ENCODE measurements at regions not wholly inside any gene's neighbourhood (a gene's known extent, or its start where the extent isn't known, plus 50 kb on each side); places are given as distances from the start of the nearest gene placed in this dataset.
"Not testable (repeated sequence)": the region's sequence is repeated elsewhere in the genome, so short reads cannot be mapped to it uniquely, and the experiment has no call there.

GRCh38 chr21:24509131-24509530 is 1098.2 kb downstream of the MRPL39 start:
- Histone ChIP-seq H3K79me2 (ENCODE audit: control insufficient read depth, insufficient read depth, low read length, unreplicated experiment) (no peaks in the 10 kb centered on the region), H3K4me1 (ENCODE audit: control insufficient read depth, insufficient read depth, low read length, unreplicated experiment) (no peaks in the 10 kb centered on the region), H3K27me3 (ENCODE audit: insufficient read depth, low read length) (no peaks in the 10 kb centered on the region), H3K36me3 (ENCODE audit: insufficient read depth, low read length) (no peaks in the 10 kb centered on the region), H3K4me3 (ENCODE audit: low read depth, low read length) (no peak overlapping the region), H3K27ac (ENCODE audit: low read depth, low read length) (no peak overlapping the region), H2AFZ (ENCODE audit: low read length, unreplicated experiment) (no peak overlapping the region)

DNA sequence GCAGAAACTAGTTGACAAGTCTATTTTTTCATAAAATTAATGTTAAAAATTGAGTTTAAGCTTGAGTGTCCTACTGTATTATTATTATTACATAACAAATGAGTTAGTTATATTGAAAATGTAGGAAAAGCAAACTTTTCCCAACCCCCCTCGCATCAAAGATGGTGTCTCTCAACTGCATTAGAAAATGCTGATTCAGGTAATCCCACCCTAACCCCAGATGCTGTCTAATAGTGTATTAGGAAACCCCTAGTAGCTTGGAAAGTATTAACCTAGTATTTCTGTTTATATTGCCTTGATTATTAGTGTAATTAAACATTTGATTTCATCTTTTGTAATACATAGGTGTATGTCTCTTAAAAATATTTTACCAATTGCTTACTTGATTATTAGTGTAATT is 1120.3 kb downstream of the MRPL39 start:
- Histone ChIP-seq H3K4me3 (ENCODE audit: low read depth, low read length) (no peak overlapping the region), H3K27me3 (ENCODE audit: insufficient read depth, low read length) (no peaks in the 10 kb centered on the region), H2AFZ (ENCODE audit: low read length, unreplicated experiment) (no peak overlapping the region), H3K4me1 (ENCODE audit: control insufficient read depth, insufficient read depth, low read length, unreplicated experiment) (no peaks in the 10 kb centered on the region), H3K36me3 (ENCODE audit: insufficient read depth, low read length) (no peaks in the 10 kb centered on the region), H3K27ac (ENCODE audit: low read depth, low read length) (no peak overlapping the region), H3K79me2 (ENCODE audit: control insufficient read depth, insufficient read depth, low read length, unreplicated experiment) (no peaks in the 10 kb centered on the region)

GRCh38 chr21:24483361-24483760 is 1123.9 kb downstream of the MRPL39 start:
- H3K27me3 ChIP-seq (ENCODE audit: insufficient read depth, low read length); H3K36me3 ChIP-seq (ENCODE audit: insufficient read depth, low read length); H3K27ac ChIP-seq (ENCODE audit: low read depth, low read length); H3K4me3 ChIP-seq (ENCODE audit: low read depth, low read length); H3K4me1 ChIP-seq (ENCODE audit: control insufficient read depth, insufficient read depth, low read length, unreplicated experiment); H2AFZ ChIP-seq (ENCODE audit: low read length, unreplicated experiment); H3K79me2 ChIP-seq (ENCODE audit: control insufficient read depth, insufficient read depth, low read length, unreplicated experiment): not testable (repeated sequence)

GRCh38 chr21:24470852-24471251 is 1136.4 kb downstream of the MRPL39 start:
- H3K36me3 ChIP-seq (ENCODE audit: insufficient read depth, low read length), result no peaks in the 10 kb centered on the region
- H3K79me2 ChIP-seq (ENCODE audit: control insufficient read depth, insufficient read depth, low read length, unreplicated experiment), result no peaks in the 10 kb centered on the region
- no peak overlapping the region for H3K4me3 ChIP-seq (ENCODE audit: low read depth, low read length)
- no peaks in the 10 kb centered on the region for H3K4me1 ChIP-seq (ENCODE audit: control insufficient read depth, insufficient read depth, low read length, unreplicated experiment)
- H3K27me3 ChIP-seq (ENCODE audit: insufficient read depth, low read length), result no peaks in the 10 kb centered on the region
- no peak overlapping the region for H2AFZ ChIP-seq (ENCODE audit: low read length, unreplicated experiment)
- H3K27ac ChIP-seq (ENCODE audit: low read depth, low read length), result no peak overlapping the region

DNA sequence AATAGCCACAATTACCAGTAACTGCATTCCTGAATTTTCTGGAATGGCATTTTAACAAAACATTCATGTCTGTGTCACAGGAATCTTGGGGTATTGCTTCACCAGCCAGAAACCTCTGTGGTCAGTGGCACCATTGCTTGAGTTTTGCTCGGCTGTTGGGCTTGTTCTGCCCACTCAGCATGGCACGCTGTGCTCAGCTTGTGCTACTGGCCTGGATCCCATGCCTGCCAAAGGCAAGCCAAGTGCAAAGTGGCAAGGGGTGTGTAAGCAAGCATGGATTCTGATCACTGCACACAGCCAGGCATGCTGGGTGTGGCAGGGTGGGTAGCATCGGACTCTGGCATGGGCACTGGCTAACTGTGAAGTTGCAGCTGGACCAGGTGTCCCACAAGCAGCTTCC is 1150.9 kb downstream of the MRPL39 start:
- H3K79me2 ChIP-seq (ENCODE audit: control insufficient read depth, insufficient read depth, low read length, unreplicated experiment), result no peaks in the 10 kb centered on the region
- H3K27me3 ChIP-seq (ENCODE audit: insufficient read depth, low read length), result no peaks in the 10 kb centered on the region
- no peak overlapping the region for H3K27ac ChIP-seq (ENCODE audit: low read depth, low read length)
- H3K36me3 ChIP-seq (ENCODE audit: insufficient read depth, low read length), result no peaks in the 10 kb centered on the region
- no peak overlapping the region for H2AFZ ChIP-seq (ENCODE audit: low read length, unreplicated experiment)
- no peaks in the 10 kb centered on the region for H3K4me1 ChIP-seq (ENCODE audit: control insufficient read depth, insufficient read depth, low read length, unreplicated experiment)
- no peak overlapping the region for H3K4me3 ChIP-seq (ENCODE audit: low read depth, low read length)

DNA sequence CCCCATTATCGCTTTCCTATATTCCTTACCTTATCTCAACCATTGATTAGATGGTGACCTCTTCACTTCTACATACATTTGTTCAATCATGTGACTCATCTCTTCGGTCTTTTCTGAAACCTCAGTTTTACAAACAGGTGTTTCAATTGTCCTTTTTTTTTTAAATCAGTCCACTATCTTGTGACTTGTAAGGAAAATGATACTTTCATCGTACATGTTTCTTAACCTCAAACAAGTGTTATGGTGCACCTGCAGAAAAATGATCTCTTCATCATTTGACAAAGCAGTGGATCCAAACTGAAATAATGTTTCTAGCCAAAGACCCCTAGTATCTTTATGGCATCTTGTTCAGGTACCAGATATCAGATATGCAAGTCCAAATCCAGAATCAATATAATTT is 1157.2 kb downstream of the MRPL39 start:
- no peaks in the 10 kb centered on the region for H3K27me3 ChIP-seq (ENCODE audit: insufficient read depth, low read length)
- H3K4me1 ChIP-seq (ENCODE audit: control insufficient read depth, insufficient read depth, low read length, unreplicated experiment), result no peaks in the 10 kb centered on the region
- no peak overlapping the region for H3K27ac ChIP-seq (ENCODE audit: low read depth, low read length)

DNA sequence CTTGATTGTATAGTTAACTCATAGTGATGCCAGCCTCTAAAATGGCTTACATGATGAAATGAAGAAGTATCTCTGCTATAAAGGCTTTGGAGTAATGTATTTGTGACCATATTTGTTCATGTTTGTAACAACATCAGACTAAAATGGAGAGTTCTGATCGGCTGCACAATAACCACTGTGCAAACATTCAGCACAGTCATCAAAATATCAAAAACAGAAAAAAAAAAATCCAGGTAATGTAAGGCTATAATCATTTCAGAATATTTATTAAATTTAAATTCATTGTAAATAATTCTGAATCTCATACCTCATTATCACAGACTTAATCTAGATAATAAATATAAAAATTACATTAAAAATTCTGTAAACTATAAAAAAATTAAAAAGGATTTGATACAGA is 1161.8 kb downstream of the MRPL39 start:
- H3K27ac ChIP-seq (ENCODE audit: low read depth, low read length), result no peak overlapping the region
- H3K36me3 ChIP-seq (ENCODE audit: insufficient read depth, low read length), result no peaks in the 10 kb centered on the region; the same call in 1 of the 2 replicates
- H2AFZ ChIP-seq (ENCODE audit: low read length, unreplicated experiment), result no peak overlapping the region
- H3K79me2 ChIP-seq (ENCODE audit: control insufficient read depth, insufficient read depth, low read length, unreplicated experiment), result no peaks in the 10 kb centered on the region
- H3K27me3 ChIP-seq (ENCODE audit: insufficient read depth, low read length), result no peaks in the 10 kb centered on the region
- no peak overlapping the region for H3K4me3 ChIP-seq (ENCODE audit: low read depth, low read length)
- no peaks in the 10 kb centered on the region for H3K4me1 ChIP-seq (ENCODE audit: control insufficient read depth, insufficient read depth, low read length, unreplicated experiment)

More for the DNA sequence above, 1157.2 kb downstream of the MRPL39 start:
- Histone ChIP-seq H3K4me3 (ENCODE audit: low read depth, low read length) (no peak overlapping the region), H3K79me2 (ENCODE audit: control insufficient read depth, insufficient read depth, low read length, unreplicated experiment) (no peaks in the 10 kb centered on the region), H2AFZ (ENCODE audit: low read length, unreplicated experiment) (no peak overlapping the region), H3K36me3 (ENCODE audit: insufficient read depth, low read length) (no peaks in the 10 kb centered on the region)

GRCh38 chr21:24444736-24445135 is 1162.5 kb downstream of the MRPL39 start:
- H3K79me2 ChIP-seq (ENCODE audit: control insufficient read depth, insufficient read depth, low read length, unreplicated experiment), result no peaks in the 10 kb centered on the region
- no peak overlapping the region for H2AFZ ChIP-seq (ENCODE audit: low read length, unreplicated experiment)
- H3K27ac ChIP-seq (ENCODE audit: low read depth, low read length), result no peak overlapping the region

DNA sequence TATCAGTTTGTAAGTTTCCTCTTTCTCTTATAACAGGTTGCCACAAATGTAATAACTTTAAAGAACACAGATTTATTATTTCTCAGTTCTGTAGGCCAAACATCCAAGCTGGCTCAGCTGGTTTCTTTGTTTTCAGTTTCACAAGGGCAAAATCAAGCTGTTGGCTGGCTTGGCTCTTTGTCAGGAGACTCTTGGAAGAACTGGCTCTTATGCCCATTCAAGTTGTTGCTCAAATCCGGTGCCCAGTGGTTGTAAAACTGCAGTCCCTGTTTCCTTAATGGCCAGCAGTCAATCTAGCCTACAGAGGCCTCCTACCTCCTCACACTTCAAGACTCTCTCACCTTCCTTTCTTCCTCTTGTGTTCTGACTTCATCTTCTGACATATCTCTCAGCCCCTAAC is 1171.0 kb downstream of the MRPL39 start:
- H2AFZ ChIP-seq (ENCODE audit: low read length, unreplicated experiment), result no peak overlapping the region
- H3K79me2 ChIP-seq (ENCODE audit: control insufficient read depth, insufficient read depth, low read length, unreplicated experiment), result no peaks in the 10 kb centered on the region
- H3K4me3 ChIP-seq (ENCODE audit: low read depth, low read length), result no peak overlapping the region
- H3K27me3 ChIP-seq (ENCODE audit: insufficient read depth, low read length), result no peaks in the 10 kb centered on the region
- no peaks in the 10 kb centered on the region for H3K36me3 ChIP-seq (ENCODE audit: insufficient read depth, low read length)
- H3K27ac ChIP-seq (ENCODE audit: low read depth, low read length), result no peak overlapping the region
- H3K4me1 ChIP-seq (ENCODE audit: control insufficient read depth, insufficient read depth, low read length, unreplicated experiment), result no peaks in the 10 kb centered on the region

More at GRCh38 chr21:24444736-24445135, 1162.5 kb downstream of the MRPL39 start:
- H3K4me1 ChIP-seq (ENCODE audit: control insufficient read depth, insufficient read depth, low read length, unreplicated experiment), result no peaks in the 10 kb centered on the region
- no peak overlapping the region for H3K4me3 ChIP-seq (ENCODE audit: low read depth, low read length)
- no peaks in the 10 kb centered on the region; the same call in 1 of the 2 replicates for H3K36me3 ChIP-seq (ENCODE audit: insufficient read depth, low read length)
- H3K27me3 ChIP-seq (ENCODE audit: insufficient read depth, low read length), result no peaks in the 10 kb centered on the region

- Histone ChIP-seq H3K27ac (ENCODE audit: low read depth, low read length) (no peak overlapping the region), H3K4me1 (ENCODE audit: control insufficient read depth, insufficient read depth, low read length, unreplicated experiment) (no peaks in the 10 kb centered on the region), H3K79me2 (ENCODE audit: control insufficient read depth, insufficient read depth, low read length, unreplicated experiment) (no peaks in the 10 kb centered on the region), H2AFZ (ENCODE audit: low read length, unreplicated experiment) (no peak overlapping the region), H3K36me3 (ENCODE audit: insufficient read depth, low read length) (no peaks in the 10 kb centered on the region), H3K4me3 (ENCODE audit: low read depth, low read length) (no peak overlapping the region), H3K27me3 (ENCODE audit: insufficient read depth, low read length) (no peaks in the 10 kb centered on the region)
Observed at GRCh38 chr21:24428591-24429199, 1178.6 kb downstream of the MRPL39 start.

GRCh38 chr21:24424776-24425175 is 1182.5 kb downstream of the MRPL39 start:
- Histone ChIP-seq H3K27ac (ENCODE audit: low read depth, low read length) (no peak overlapping the region), H2AFZ (ENCODE audit: low read length, unreplicated experiment) (no peak overlapping the region), H3K79me2 (ENCODE audit: control insufficient read depth, insufficient read depth, low read length, unreplicated experiment) (no peaks in the 10 kb centered on the region), H3K27me3 (ENCODE audit: insufficient read depth, low read length) (no peaks in the 10 kb centered on the region), H3K36me3 (ENCODE audit: insufficient read depth, low read length) (no peaks in the 10 kb centered on the region), H3K4me1 (ENCODE audit: control insufficient read depth, insufficient read depth, low read length, unreplicated experiment) (no peaks in the 10 kb centered on the region), H3K4me3 (ENCODE audit: low read depth, low read length) (no peak overlapping the region)

Measured in ACC112 (cell line).